Caco-2 (cell line): ENCODE measurements at regions not wholly inside any gene's neighbourhood (a gene's known extent, or its start where the extent isn't known, plus 50 kb on each side); places are given as distances from the start of the nearest gene placed in this dataset.

Experiments used
- BruUV-seq: library from RNA; stranded (reverse); fragments of 400-500 nt; replicated peaks from 2 replicates; lab custom pipeline; 2021; lab: Mats Ljungman, UMichigan
- CTCF ChIA-PET: fragments of 300-600 bp; sonication (Branson Sonifier 250); formaldehyde crosslinking; loops from one replicate; lab custom pipeline; 2022; ENCODE audit warnings: antibody characterized with exemption; lab: Charles Lee
- POLR2A ChIA-PET: fragments of 300-600 bp; sonication (Branson Sonifier 250); formaldehyde crosslinking; loops from one replicate; lab custom pipeline; 2022; ENCODE audit warnings: antibody characterized with exemption; lab: Charles Lee
- DNase-seq, 2 experiments: peaks; one replicate each; pipeline versions ENCODE4 v3.0.0 to v3.0.0-alpha.2; 2020 to 2022
- H3K27me3 ChIP-seq: replicated peaks from 2 replicates; pipeline ENCODE4 v1.6.0; 2011; ENCODE audit warnings: low read length; ENCODE audit not compliant: control insufficient read depth, insufficient read depth
- H3K36me3 ChIP-seq: 2 replicates; pipeline ENCODE4 v1.5.1; 2011; ENCODE audit warnings: low read length; ENCODE audit not compliant: control insufficient read depth, insufficient read depth
- H3K4me1 ChIP-seq: fragments of 250-450 bp; sonication (Bioruptor Pico); 2 replicates; pipeline ENCODE4 v1.5.1; 2020; ENCODE audit warnings: mild to moderate bottlenecking
- H3K4me3 ChIP-seq: 2 replicates; pipeline ENCODE4 v1.5.1; 2011; ENCODE audit warnings: low read depth, mild to moderate bottlenecking, control low read depth, low read length
- H3K9me3 ChIP-seq: fragments of 250-450 bp; sonication (Bioruptor Pico); 2 replicates; pipeline ENCODE4 v1.5.1; 2020; ENCODE audit warnings: mild to moderate bottlenecking, moderate library complexity
- H3K27ac Mint-ChIP-seq: one replicate; pipeline ENCODE4 v1.8.0; 2022; ENCODE audit warnings: mixed read lengths; ENCODE audit not compliant: unreplicated experiment
- H3K27me3 Mint-ChIP-seq: one replicate; pipeline ENCODE4 v1.8.0; 2022; ENCODE audit warnings: mixed read lengths; ENCODE audit not compliant: insufficient read depth, unreplicated experiment
- H3K36me3 Mint-ChIP-seq: one replicate; pipeline ENCODE4 v1.8.0; 2022; ENCODE audit warnings: mild to moderate bottlenecking, mixed read lengths; ENCODE audit not compliant: insufficient read depth, unreplicated experiment
- H3K4me1 Mint-ChIP-seq: one replicate; pipeline ENCODE4 v1.8.0; 2022; ENCODE audit warnings: low read depth, mixed read lengths; ENCODE audit not compliant: unreplicated experiment
- H3K4me3 Mint-ChIP-seq: one replicate; pipeline ENCODE4 v1.8.0; 2022; ENCODE audit warnings: mild to moderate bottlenecking, moderate library complexity, mixed read lengths; ENCODE audit not compliant: unreplicated experiment
- H3K9me3 Mint-ChIP-seq: one replicate; pipeline ENCODE4 v1.8.0; 2022; ENCODE audit warnings: mixed read lengths; ENCODE audit not compliant: unreplicated experiment
- intact Hi-C: fragments of 100-400 bp; cut with micrococcal nuclease; formaldehyde crosslinking; loops from one replicate; pipeline ENCODE4 v1.10.0; 2022; ENCODE audit not compliant: unreplicated experiment
- TF ChIP-seq, protein P1 (sequence below), 2 experiments: fragments of 200-600 bp in 1 of 2; IDR thresholded peaks; 1 replicate in 1 of 2; 2 replicates in 1 of 2; pipeline versions ENCODE4 v1.5.1 to v1.8.0; 2011 to 2022; ENCODE audit warnings: antibody characterized with exemption in 1 of 2, control low read depth in 1 of 2, inconsistent platforms in 1 of 2, low read depth in 1 of 2, low read length in 1 of 2, mild to moderate bottlenecking in 1 of 2, moderate library complexity in 1 of 2; ENCODE audit not compliant: insufficient read depth in 1 of 2, severe bottlenecking in 1 of 2, unreplicated experiment in 1 of 2

DNA sequence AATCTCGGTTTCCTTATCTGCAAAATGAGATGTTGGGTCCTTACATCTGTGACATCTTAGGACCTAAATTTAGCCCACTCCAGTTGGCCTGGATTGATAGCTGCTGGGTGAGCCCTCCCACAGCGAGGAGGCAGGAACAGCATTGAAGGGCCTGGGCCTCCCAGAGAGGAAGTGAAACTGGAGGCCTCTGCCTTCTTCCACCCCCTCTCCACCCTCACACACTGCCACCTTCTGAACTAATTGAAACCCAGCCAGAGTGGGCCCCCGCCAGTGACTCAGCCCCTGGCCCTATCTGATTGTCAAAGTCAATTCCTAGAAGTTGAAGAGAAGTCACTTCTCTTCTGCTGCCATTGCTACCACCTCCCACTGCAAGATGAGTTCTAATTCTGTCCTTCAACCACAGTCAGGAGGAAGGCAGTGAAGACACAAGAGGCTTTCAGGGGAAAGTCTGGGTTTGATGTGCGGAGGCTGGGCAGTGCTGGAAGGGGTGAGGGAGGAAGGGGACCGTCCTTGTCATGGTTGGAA is 55.2 kb upstream of the NEK6 start:
- Mint-ChIP-seq H3K9me3 (no peaks in the 10 kb centered on the region), H3K27me3 (peaks cover 14% of the 10 kb centered on the region), H3K4me3 (no peak overlapping the region), H3K36me3 (no peaks in the 10 kb centered on the region), H3K4me1 (no peaks in the 10 kb centered on the region), H3K27ac (no peak overlapping the region)
- Histone ChIP-seq H3K9me3 (no peaks in the 10 kb centered on the region), H3K4me1 (no peaks in the 10 kb centered on the region), H3K4me3 (no peak overlapping the region), H3K27me3 (no peaks in the 10 kb centered on the region), H3K36me3 (no peaks in the 10 kb centered on the region)
- TF ChIP-seq, protein P1, sequence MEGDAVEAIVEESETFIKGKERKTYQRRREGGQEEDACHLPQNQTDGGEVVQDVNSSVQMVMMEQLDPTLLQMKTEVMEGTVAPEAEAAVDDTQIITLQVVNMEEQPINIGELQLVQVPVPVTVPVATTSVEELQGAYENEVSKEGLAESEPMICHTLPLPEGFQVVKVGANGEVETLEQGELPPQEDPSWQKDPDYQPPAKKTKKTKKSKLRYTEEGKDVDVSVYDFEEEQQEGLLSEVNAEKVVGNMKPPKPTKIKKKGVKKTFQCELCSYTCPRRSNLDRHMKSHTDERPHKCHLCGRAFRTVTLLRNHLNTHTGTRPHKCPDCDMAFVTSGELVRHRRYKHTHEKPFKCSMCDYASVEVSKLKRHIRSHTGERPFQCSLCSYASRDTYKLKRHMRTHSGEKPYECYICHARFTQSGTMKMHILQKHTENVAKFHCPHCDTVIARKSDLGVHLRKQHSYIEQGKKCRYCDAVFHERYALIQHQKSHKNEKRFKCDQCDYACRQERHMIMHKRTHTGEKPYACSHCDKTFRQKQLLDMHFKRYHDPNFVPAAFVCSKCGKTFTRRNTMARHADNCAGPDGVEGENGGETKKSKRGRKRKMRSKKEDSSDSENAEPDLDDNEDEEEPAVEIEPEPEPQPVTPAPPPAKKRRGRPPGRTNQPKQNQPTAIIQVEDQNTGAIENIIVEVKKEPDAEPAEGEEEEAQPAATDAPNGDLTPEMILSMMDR (IDR thresholded peaks at IDR 0.05; ENCODE audit: insufficient read depth in 1 of 2, low read depth in 1 of 2, low read length in 1 of 2, severe bottlenecking in 1 of 2, unreplicated experiment in 1 of 2), result no peak
- POLR2A ChIA-PET, result no interaction called here
- CTCF ChIA-PET, result no interaction called here
- intact Hi-C loops, result no loop called here
- peak in 1 of 2 experiments; percentile 30 for DNase-seq
- no TSS peak for BruUV-seq

DNA sequence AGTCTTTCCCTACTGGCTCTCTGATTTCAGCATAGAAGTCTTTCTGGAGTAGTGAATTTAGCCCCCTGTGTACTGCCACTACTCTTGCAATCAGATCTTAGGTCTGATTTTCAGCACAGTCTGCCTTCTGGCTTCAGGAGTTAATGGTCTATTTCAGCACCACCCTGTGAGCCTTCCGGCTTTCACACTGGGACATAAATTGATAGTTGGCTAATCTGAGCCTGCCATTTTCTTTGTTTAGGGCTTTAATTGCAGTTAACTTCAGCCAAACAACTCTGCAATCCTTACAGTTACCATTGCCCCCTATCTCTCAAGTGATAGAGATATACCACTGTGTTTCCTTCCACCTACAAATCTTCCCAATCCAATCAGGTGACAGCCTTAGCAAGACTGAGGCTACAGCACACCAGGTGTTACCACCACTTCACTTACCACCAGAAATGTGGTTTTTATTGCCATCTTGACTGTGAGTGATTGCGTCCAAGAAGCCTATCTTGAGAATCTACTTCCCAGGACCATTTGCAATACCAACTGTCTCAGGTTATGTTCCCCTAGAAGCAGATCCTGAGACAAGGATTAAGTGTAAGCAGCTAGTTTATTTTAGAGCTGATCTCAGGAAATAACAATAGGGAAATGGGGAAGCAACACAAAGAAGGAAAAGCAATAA is 51.9 kb upstream of the NEK6 start:
- H3K4me3 Mint-ChIP-seq, result no peak overlapping the region
- Histone ChIP-seq H3K4me1 (no peaks in the 10 kb centered on the region), H3K27me3 (no peaks in the 10 kb centered on the region), H3K9me3 (no peaks in the 10 kb centered on the region), H3K4me3 (no peak overlapping the region), H3K36me3 (no peaks in the 10 kb centered on the region)
- H3K27me3 Mint-ChIP-seq, result peaks cover 14% of the 10 kb centered on the region
- no peak overlapping the region for H3K27ac Mint-ChIP-seq
- no TSS peak for BruUV-seq
- no peaks in the 10 kb centered on the region for H3K4me1 Mint-ChIP-seq
- DNase-seq, result no peak
- H3K9me3 Mint-ChIP-seq, result no peaks in the 10 kb centered on the region
- TF ChIP-seq, protein P1 (IDR thresholded peaks at IDR 0.05; ENCODE audit: insufficient read depth in 1 of 2, low read depth in 1 of 2, low read length in 1 of 2, severe bottlenecking in 1 of 2, unreplicated experiment in 1 of 2), result no peak
- ChIA-PET CTCF (no interaction called here), POLR2A (no interaction called here)
- intact Hi-C loops, result no loop called here
- no peaks in the 10 kb centered on the region for H3K36me3 Mint-ChIP-seq

DNA sequence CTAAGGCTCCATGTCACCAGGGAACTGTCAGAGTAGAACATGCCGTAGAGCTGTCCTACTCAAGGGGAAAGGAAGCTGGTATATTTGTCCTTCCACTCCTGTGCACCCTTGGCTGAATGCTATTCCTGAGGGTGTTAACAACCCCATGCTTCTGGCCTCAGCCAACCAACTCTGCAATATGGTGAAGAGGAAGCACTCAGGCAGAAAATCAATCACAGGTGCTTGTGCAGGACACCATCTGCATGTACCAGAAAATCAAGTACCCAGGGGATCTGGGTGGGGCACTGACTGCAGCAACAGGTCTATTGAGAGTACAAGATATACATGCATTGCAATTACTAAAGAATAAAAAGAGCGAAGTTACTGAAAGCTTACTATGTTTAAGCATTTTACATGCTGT is 51.4 kb upstream of the NEK6 start:
- ChIA-PET CTCF (no interaction called here), POLR2A (no interaction called here)
- no peak for DNase-seq
- Histone ChIP-seq H3K4me3 (no peak overlapping the region), H3K36me3 (no peaks in the 10 kb centered on the region), H3K4me1 (no peaks in the 10 kb centered on the region), H3K9me3 (no peaks in the 10 kb centered on the region), H3K27me3 (no peaks in the 10 kb centered on the region)
- intact Hi-C loops, result no loop called here
- TF ChIP-seq, protein P1 (IDR thresholded peaks at IDR 0.05; ENCODE audit: insufficient read depth in 1 of 2, low read depth in 1 of 2, low read length in 1 of 2, severe bottlenecking in 1 of 2, unreplicated experiment in 1 of 2), result no peak
- Mint-ChIP-seq H3K27ac (no peak overlapping the region), H3K4me1 (no peaks in the 10 kb centered on the region), H3K4me3 (no peak overlapping the region), H3K9me3 (no peaks in the 10 kb centered on the region), H3K27me3 (peaks cover 14% of the 10 kb centered on the region), H3K36me3 (no peaks in the 10 kb centered on the region)
- no TSS peak for BruUV-seq
